ENCODE measurements at regions not wholly inside any gene's neighbourhood (a gene's known extent, or its start where the extent isn't known, plus 50 kb on each side); places are given as distances from the start of the nearest gene placed in this dataset.

DNA sequence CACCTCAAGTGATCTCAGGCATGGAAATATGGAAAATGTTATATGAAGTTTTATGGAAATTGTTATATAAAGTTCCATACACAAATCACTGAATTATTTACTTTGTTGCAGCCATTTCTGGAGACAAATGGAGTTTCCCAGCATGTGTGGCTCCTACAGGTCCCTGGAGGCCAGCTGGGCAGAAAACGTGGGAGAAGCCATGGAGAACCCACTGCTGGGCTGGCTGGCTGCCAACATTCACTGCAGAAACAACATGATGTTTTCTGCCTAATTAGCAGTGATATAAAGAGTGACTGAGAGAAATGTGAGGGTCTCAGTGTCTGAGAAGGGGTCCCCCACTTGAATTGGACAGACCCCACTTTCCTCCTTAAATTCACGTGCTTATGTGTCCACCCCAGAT lies 208.8 kb upstream of the IRX2 start:
- H3K9me3 Mint-ChIP-seq = peaks cover 17% of the 10 kb centered on the region
- no peak overlapping the region for H3K27ac Mint-ChIP-seq (ENCODE audit: low read depth)
- no peak overlapping the region for H3K4me3 Mint-ChIP-seq
- ATAC-seq (replicated peaks; ENCODE audit: extremely low read depth, poor library complexity, severe bottlenecking) (no peak), DNase-seq (ENCODE audit: low spot score in 2 of 2) (no peak)
- no peaks in the 10 kb centered on the region for H3K4me1 Mint-ChIP-seq
- H3K36me3 Mint-ChIP-seq (ENCODE audit: insufficient read depth) = no peaks in the 10 kb centered on the region
- no peaks in the 10 kb centered on the region for H3K27me3 Mint-ChIP-seq

DNA sequence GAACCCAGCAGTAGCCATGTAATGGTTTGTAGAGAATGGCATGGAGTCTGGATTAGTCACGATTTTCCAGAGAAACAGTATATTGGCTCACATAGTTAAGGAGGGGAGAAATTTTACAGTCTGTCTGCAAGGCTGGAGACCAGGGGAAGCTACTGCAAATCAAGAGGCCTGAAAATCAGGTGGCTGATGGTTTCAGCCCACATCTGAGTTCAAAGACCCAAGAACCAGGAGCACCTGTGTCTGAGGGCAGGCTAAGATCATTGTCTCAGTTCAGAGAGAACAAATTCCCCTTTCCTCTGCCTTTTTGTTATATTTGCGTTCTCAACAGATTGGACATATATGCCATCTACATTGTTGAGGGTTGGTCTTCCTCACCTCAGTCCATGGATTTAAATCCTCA lies 207.5 kb upstream of the IRX2 start:
- H3K36me3 Mint-ChIP-seq (ENCODE audit: insufficient read depth) = no peaks in the 10 kb centered on the region

DNA sequence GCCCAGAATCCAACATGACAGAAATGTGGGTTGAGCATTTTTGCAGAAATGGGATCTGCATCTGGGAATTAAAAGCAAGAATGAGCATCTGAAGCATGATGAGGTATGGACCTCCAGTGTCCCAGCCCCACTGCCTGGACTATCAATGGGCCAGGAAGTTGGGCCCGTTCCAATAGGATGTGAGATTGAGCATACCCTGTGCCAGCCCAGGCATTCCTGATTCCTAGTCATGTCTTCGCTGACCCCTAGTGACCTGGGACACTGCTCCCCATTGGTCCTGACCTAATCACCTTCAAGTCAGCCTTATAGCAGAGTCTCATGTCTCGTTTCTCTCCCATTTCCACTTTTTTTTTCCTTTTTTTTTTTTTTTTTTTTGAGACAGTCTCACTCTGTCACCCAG lies 197.4 kb upstream of the IRX2 start:
- Mint-ChIP-seq H3K4me1 (no peaks in the 10 kb centered on the region), H3K27ac (ENCODE audit: low read depth) (no peak overlapping the region), H3K36me3 (ENCODE audit: insufficient read depth) (peaks cover 2% of the 10 kb centered on the region), H3K4me3 (no peak overlapping the region), H3K27me3 (no peaks in the 10 kb centered on the region), H3K9me3 (peaks cover 19% of the 10 kb centered on the region)
- ATAC-seq (replicated peaks; ENCODE audit: extremely low read depth, poor library complexity, severe bottlenecking) (no peak), DNase-seq (ENCODE audit: low spot score in 2 of 2) (no peak)

More for the DNA sequence above, 207.5 kb upstream of the IRX2 start:
- DNase-seq (ENCODE audit: low spot score in 2 of 2) (no peak), ATAC-seq (replicated peaks; ENCODE audit: extremely low read depth, poor library complexity, severe bottlenecking) (no peak)
- Mint-ChIP-seq H3K27ac (ENCODE audit: low read depth) (no peak overlapping the region), H3K4me1 (no peaks in the 10 kb centered on the region), H3K9me3 (peaks cover 26% of the 10 kb centered on the region), H3K27me3 (no peaks in the 10 kb centered on the region), H3K4me3 (no peak overlapping the region)

GRCh38 chr5:2946315-2946714 lies 194.8 kb upstream of the IRX2 start:
- Mint-ChIP-seq H3K4me1 (no peaks in the 10 kb centered on the region), H3K4me3 (no peak overlapping the region), H3K27me3 (no peaks in the 10 kb centered on the region), H3K36me3 (ENCODE audit: insufficient read depth) (peaks cover 2% of the 10 kb centered on the region), H3K9me3 (peaks cover 15% of the 10 kb centered on the region), H3K27ac (ENCODE audit: low read depth) (no peak overlapping the region)
- ATAC-seq (replicated peaks; ENCODE audit: extremely low read depth, poor library complexity, severe bottlenecking) = no peak
- no peak for DNase-seq (ENCODE audit: low spot score in 2 of 2)

- Mint-ChIP-seq H3K27ac (ENCODE audit: low read depth) (no peak overlapping the region), H3K4me1 (no peaks in the 10 kb centered on the region), H3K4me3 (no peak overlapping the region), H3K27me3 (no peaks in the 10 kb centered on the region), H3K36me3 (ENCODE audit: insufficient read depth) (no peaks in the 10 kb centered on the region), H3K9me3 (peaks cover 5% of the 10 kb centered on the region)
- ATAC-seq (replicated peaks; ENCODE audit: extremely low read depth, poor library complexity, severe bottlenecking) (no peak), DNase-seq (ENCODE audit: low spot score in 2 of 2) (no peak)
Measured at GRCh38 chr5:2936413-2936812, 184.9 kb upstream of the IRX2 start.

- ATAC-seq (replicated peaks; ENCODE audit: extremely low read depth, poor library complexity, severe bottlenecking) (no peak), DNase-seq (ENCODE audit: low spot score in 2 of 2) (no peak)
- Mint-ChIP-seq H3K4me1 (no peaks in the 10 kb centered on the region), H3K9me3 (peaks cover 16% of the 10 kb centered on the region), H3K27ac (ENCODE audit: low read depth) (no peak overlapping the region), H3K27me3 (no peaks in the 10 kb centered on the region), H3K36me3 (ENCODE audit: insufficient read depth) (peaks cover 2% of the 10 kb centered on the region), H3K4me3 (no peak overlapping the region)
Measured at GRCh38 chr5:2929779-2930178, 178.3 kb upstream of the IRX2 start.

GRCh38 chr5:2921651-2922050 lies 170.2 kb upstream of the IRX2 start:
- Mint-ChIP-seq H3K4me3 (no peak overlapping the region), H3K27ac (ENCODE audit: low read depth) (no peak overlapping the region), H3K36me3 (ENCODE audit: insufficient read depth) (peaks cover 1% of the 10 kb centered on the region), H3K9me3 (peaks cover 12% of the 10 kb centered on the region), H3K4me1 (no peaks in the 10 kb centered on the region), H3K27me3 (no peaks in the 10 kb centered on the region)
- no peak for DNase-seq (ENCODE audit: low spot score in 2 of 2)
- no peak for ATAC-seq (replicated peaks; ENCODE audit: extremely low read depth, poor library complexity, severe bottlenecking)

- no peak overlapping the region for H3K4me3 Mint-ChIP-seq
- ATAC-seq (replicated peaks; ENCODE audit: extremely low read depth, poor library complexity, severe bottlenecking) (no peak), DNase-seq (ENCODE audit: low spot score in 2 of 2) (no peak)
- no peaks in the 10 kb centered on the region for H3K27me3 Mint-ChIP-seq
- peaks cover 1% of the 10 kb centered on the region for H3K36me3 Mint-ChIP-seq (ENCODE audit: insufficient read depth)
- H3K27ac Mint-ChIP-seq (ENCODE audit: low read depth) = no peak overlapping the region
- peaks cover 12% of the 10 kb centered on the region for H3K9me3 Mint-ChIP-seq
- H3K4me1 Mint-ChIP-seq = no peaks in the 10 kb centered on the region
Measured at GRCh38 chr5:2921176-2921575, 169.7 kb upstream of the IRX2 start.

DNA sequence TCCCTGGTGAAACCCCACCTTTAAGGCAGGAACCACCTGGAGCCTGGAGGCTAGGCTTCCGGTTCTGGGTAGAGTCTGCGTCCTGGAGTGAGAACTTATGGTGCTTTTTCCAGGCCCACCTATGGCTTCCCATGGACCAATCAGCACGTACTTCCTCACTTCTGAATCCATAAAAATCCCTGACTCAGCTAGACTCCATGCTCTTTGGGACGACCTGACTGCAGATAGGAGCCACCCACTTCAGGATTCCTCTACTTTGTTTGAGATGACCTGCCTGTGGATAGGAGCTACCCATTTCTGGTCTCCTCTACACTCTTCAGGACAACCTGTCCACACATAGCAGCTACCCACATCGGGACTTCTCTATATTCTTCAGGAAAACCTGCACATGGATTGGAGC lies 168.8 kb upstream of the IRX2 start:
- no peak overlapping the region for H3K4me3 Mint-ChIP-seq
- no peaks in the 10 kb centered on the region for H3K27me3 Mint-ChIP-seq
- ATAC-seq (replicated peaks; ENCODE audit: extremely low read depth, poor library complexity, severe bottlenecking) (no peak), DNase-seq (ENCODE audit: low spot score in 2 of 2) (no peak)
- peaks cover 1% of the 10 kb centered on the region for H3K36me3 Mint-ChIP-seq (ENCODE audit: insufficient read depth)
- no peaks in the 10 kb centered on the region for H3K4me1 Mint-ChIP-seq
- H3K9me3 Mint-ChIP-seq = peaks cover 12% of the 10 kb centered on the region
- no peak overlapping the region for H3K27ac Mint-ChIP-seq (ENCODE audit: low read depth)

DNA sequence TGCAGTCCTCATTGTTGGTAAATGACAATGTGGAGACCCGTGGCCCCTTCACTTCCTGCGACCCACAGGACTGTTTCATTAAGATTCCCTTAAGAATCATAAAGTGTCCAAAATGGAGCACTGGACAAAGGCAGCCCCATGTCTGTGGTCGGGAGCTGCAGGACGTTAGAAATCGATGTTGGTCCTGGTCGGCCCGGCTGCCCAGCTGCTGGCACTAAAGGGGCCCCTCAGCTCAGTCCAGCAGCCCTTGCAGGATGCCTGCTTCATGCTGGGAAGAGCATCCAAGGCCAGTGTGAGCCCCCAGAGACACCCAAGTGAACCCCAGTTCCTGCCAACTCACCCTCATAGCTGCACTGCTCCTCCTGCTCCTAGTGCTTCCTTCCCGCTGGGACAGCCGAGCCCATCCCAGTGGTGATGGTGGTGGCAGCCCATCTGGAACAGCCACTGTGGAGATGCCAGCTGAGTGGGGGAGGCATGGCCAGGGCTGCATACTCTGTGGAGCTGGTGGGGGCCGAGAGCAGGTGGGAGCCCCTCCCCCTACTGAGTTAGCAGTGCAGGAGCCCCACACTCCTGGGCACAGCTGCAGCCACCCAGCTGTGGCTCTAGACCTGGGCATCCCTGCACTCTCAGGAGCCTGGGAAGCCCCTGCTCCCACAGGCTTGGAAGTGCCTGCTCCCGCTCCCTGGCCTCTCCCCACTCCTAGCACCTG lies 168.0 kb upstream of the IRX2 start:
- Mint-ChIP-seq H3K4me1 (no peaks in the 10 kb centered on the region), H3K36me3 (ENCODE audit: insufficient read depth) (peaks cover 1% of the 10 kb centered on the region), H3K27me3 (no peaks in the 10 kb centered on the region), H3K4me3 (no peak overlapping the region), H3K27ac (ENCODE audit: low read depth) (no peak overlapping the region), H3K9me3 (peaks cover 17% of the 10 kb centered on the region)
- ATAC-seq (replicated peaks; ENCODE audit: extremely low read depth, poor library complexity, severe bottlenecking) (no peak), DNase-seq (ENCODE audit: low spot score in 2 of 2) (no peak)

DNA sequence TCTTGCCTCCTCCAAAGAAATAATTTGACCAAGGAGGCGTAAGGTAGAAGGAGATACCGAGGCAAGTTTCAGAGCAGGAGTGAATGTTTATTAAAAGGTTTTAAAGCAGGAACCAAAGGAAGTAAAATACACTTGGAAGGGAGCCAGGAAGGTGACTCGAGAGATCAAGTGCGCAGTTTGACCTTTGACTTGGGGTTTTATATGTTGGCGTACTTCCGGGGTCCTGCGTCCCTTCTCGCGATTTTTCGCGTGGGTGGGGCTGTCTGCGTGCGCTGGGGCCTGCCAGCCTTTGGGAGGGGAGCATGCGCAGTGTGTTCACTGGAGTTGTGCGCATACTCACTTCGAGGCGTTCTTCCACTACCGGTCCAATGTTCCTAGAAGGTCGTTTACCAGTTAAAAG lies 166.0 kb upstream of the IRX2 start:
- no peak for DNase-seq (ENCODE audit: low spot score in 2 of 2)
- no peak for ATAC-seq (replicated peaks; ENCODE audit: extremely low read depth, poor library complexity, severe bottlenecking)
- Mint-ChIP-seq H3K4me1 (no peaks in the 10 kb centered on the region), H3K4me3 (no peak overlapping the region), H3K27ac (ENCODE audit: low read depth) (no peak overlapping the region), H3K9me3 (peaks cover 22% of the 10 kb centered on the region), H3K36me3 (ENCODE audit: insufficient read depth) (peaks cover 1% of the 10 kb centered on the region), H3K27me3 (no peaks in the 10 kb centered on the region)

GRCh38 chr5:2917093-2917492 lies 165.6 kb upstream of the IRX2 start:
- H3K9me3 Mint-ChIP-seq = peaks cover 22% of the 10 kb centered on the region
- H3K27ac Mint-ChIP-seq (ENCODE audit: low read depth) = no peak overlapping the region
- H3K27me3 Mint-ChIP-seq = no peaks in the 10 kb centered on the region
- H3K36me3 Mint-ChIP-seq (ENCODE audit: insufficient read depth) = peaks cover 1% of the 10 kb centered on the region
- ATAC-seq (replicated peaks; ENCODE audit: extremely low read depth, poor library complexity, severe bottlenecking) = no peak
- DNase-seq (ENCODE audit: low spot score in 2 of 2) = no peak
- H3K4me1 Mint-ChIP-seq = no peaks in the 10 kb centered on the region
- H3K4me3 Mint-ChIP-seq = no peak overlapping the region

GRCh38 chr5:2916076-2916682 lies 164.7 kb upstream of the IRX2 start:
- Mint-ChIP-seq H3K4me3 (no peak overlapping the region), H3K4me1 (no peaks in the 10 kb centered on the region), H3K36me3 (ENCODE audit: insufficient read depth) (peaks cover 1% of the 10 kb centered on the region), H3K27me3 (no peaks in the 10 kb centered on the region), H3K27ac (ENCODE audit: low read depth) (no peak overlapping the region), H3K9me3 (peaks cover 22% of the 10 kb centered on the region)
- no peak for ATAC-seq (replicated peaks; ENCODE audit: extremely low read depth, poor library complexity, severe bottlenecking)
- DNase-seq (ENCODE audit: low spot score in 2 of 2) = no peak

Measured in central memory CD8-positive, alpha-beta T cell (primary cell).